NCI-H2029 (cell line): ENCODE measurements at regions not wholly inside any gene's neighbourhood (a gene's known extent, or its start where the extent isn't known, plus 50 kb on each side); places are given as distances from the start of the nearest gene placed in this dataset.
"Not testable (repeated sequence)": the region's sequence is repeated elsewhere in the genome, so short reads cannot be mapped to it uniquely, and the experiment has no call there.

Experiments used
- DNase-seq: peaks from one replicate; lab custom pipeline; 2025; lab: John Stamatoyannopoulos, UW

- DNase-seq = not testable (repeated sequence)
Observed at GRCh38 chr3:106998841-106999682, 378.2 kb upstream of the CCDC54 start.

- no peak for DNase-seq
Observed at GRCh38 chr3:107001635-107002034, 375.6 kb upstream of the CCDC54 start.

GRCh38 chr3:107005352-107005751 is 371.9 kb upstream of the CCDC54 start:
- DNase-seq = not testable (repeated sequence)

GRCh38 chr3:107008213-107008612 is 369.0 kb upstream of the CCDC54 start:
- DNase-seq = no peak

- no peak for DNase-seq
Observed at GRCh38 chr3:107013641-107014040, 363.6 kb upstream of the CCDC54 start.

- DNase-seq = no peak
Observed at GRCh38 chr3:107024551-107025026, 352.6 kb upstream of the CCDC54 start.

GRCh38 chr3:107025961-107026360 is 351.3 kb upstream of the CCDC54 start:
- DNase-seq = no peak

GRCh38 chr3:107028086-107028485 is 349.2 kb upstream of the CCDC54 start:
- DNase-seq = no peak

GRCh38 chr3:107028626-107029025 is 348.6 kb upstream of the CCDC54 start:
- no peak for DNase-seq

- DNase-seq = no peak
Observed at GRCh38 chr3:107032111-107032510, 345.1 kb upstream of the CCDC54 start.

- no peak for DNase-seq
Observed at GRCh38 chr3:107034142-107034541, 343.1 kb upstream of the CCDC54 start.

GRCh38 chr3:107035176-107035575 is 342.1 kb upstream of the CCDC54 start:
- DNase-seq = no peak

- no peak for DNase-seq
Observed at GRCh38 chr3:107044677-107045076, 332.6 kb upstream of the CCDC54 start.

GRCh38 chr3:107045791-107046190 is 331.4 kb upstream of the CCDC54 start:
- no peak for DNase-seq

GRCh38 chr3:107055181-107055942 is 321.9 kb upstream of the CCDC54 start:
- DNase-seq = no peak

- no peak for DNase-seq
Observed at GRCh38 chr3:107061466-107061865, 315.8 kb upstream of the CCDC54 start.

- DNase-seq = no peak
Observed at GRCh38 chr3:107062310-107062709, 314.9 kb upstream of the CCDC54 start.

- DNase-seq = no peak
Observed at GRCh38 chr3:107062787-107063186, 314.5 kb upstream of the CCDC54 start.

- DNase-seq = no peak
Observed at GRCh38 chr3:107063351-107063750, 313.9 kb upstream of the CCDC54 start.

GRCh38 chr3:107064405-107065060 is 312.7 kb upstream of the CCDC54 start:
- peak; percentile 59 for DNase-seq

GRCh38 chr3:107065094-107065861 is 312.0 kb upstream of the CCDC54 start:
- DNase-seq = peak; percentile 32

- no peak for DNase-seq
Observed at GRCh38 chr3:107067421-107067820, 309.8 kb upstream of the CCDC54 start.
